ENCODE measurements at regions not wholly inside any gene's neighbourhood (a gene's known extent, or its start where the extent isn't known, plus 50 kb on each side); places are given as distances from the start of the nearest gene placed in this dataset.

GRCh38 chr4:110967936-110968335, 345.1 kb upstream of the PITX2 start:
- DNase-seq, result no peak

GRCh38 chr4:110970642-110971041, 347.8 kb upstream of the PITX2 start:
- DNase-seq, result no peak

GRCh38 chr4:110975338-110975737, 352.5 kb upstream of the PITX2 start:
- no peak for DNase-seq

- no peak for DNase-seq
These were observed 354.7 kb upstream of the PITX2 start for GRCh38 chr4:110977554-110977953.

GRCh38 chr4:110978761-110979160, 355.9 kb upstream of the PITX2 start:
- DNase-seq, result no peak

- no peak for DNase-seq
These were observed 359.6 kb upstream of the PITX2 start for GRCh38 chr4:110982486-110982885.

- DNase-seq, result no peak
These were observed 365.8 kb upstream of the PITX2 start for GRCh38 chr4:110988722-110989121.

GRCh38 chr4:110989125-110989524, 366.2 kb upstream of the PITX2 start:
- DNase-seq, result no peak

- DNase-seq, result no peak
These were observed 371.9 kb upstream of the PITX2 start for GRCh38 chr4:110994781-110995180.

- DNase-seq, result no peak
These were observed 375.4 kb upstream of the PITX2 start for GRCh38 chr4:110998320-110998719.

GRCh38 chr4:111011458-111011857, 388.6 kb upstream of the PITX2 start:
- no peak for DNase-seq

GRCh38 chr4:111013846-111014245, 391.0 kb upstream of the PITX2 start:
- DNase-seq, result no peak

GRCh38 chr4:111014537-111014936, 391.7 kb upstream of the PITX2 start:
- DNase-seq, result no peak

- no peak for DNase-seq
These were observed 393.5 kb upstream of the PITX2 start for GRCh38 chr4:111016416-111016815.

GRCh38 chr4:111018216-111018615, 395.3 kb upstream of the PITX2 start:
- DNase-seq, result no peak

- DNase-seq, result no peak
These were observed 397.6 kb upstream of the PITX2 start for GRCh38 chr4:111020476-111020875.

- no peak for DNase-seq
These were observed 398.1 kb upstream of the PITX2 start for GRCh38 chr4:111020961-111021360.

- no peak for DNase-seq
These were observed 399.9 kb upstream of the PITX2 start for GRCh38 chr4:111022758-111023157.

- no peak for DNase-seq
These were observed 404.6 kb upstream of the PITX2 start for GRCh38 chr4:111027526-111027925.

- DNase-seq, result no peak
These were observed 405.9 kb upstream of the PITX2 start for GRCh38 chr4:111028795-111029194.

GRCh38 chr4:111031001-111031579, 408.2 kb upstream of the PITX2 start:
- DNase-seq, result no peak

GRCh38 chr4:111031596-111031995, 408.7 kb upstream of the PITX2 start:
- DNase-seq, result no peak

GRCh38 chr4:111037591-111038360, 414.9 kb upstream of the PITX2 start:
- no peak for DNase-seq

- no peak for DNase-seq
These were observed 418.0 kb upstream of the PITX2 start for GRCh38 chr4:111040904-111041303.

- DNase-seq, result no peak
These were observed 420.4 kb upstream of the PITX2 start for GRCh38 chr4:111043286-111043685.
